CD4-positive, alpha-beta memory T cell (primary cell): ENCODE measurements at regions not wholly inside any gene's neighbourhood (a gene's known extent, or its start where the extent isn't known, plus 50 kb on each side); places are given as distances from the start of the nearest gene placed in this dataset.

ENCODE experiments used
- CTCF ChIA-PET: fragments of 350-600 bp; sonication (Branson Sonifier 250); formaldehyde crosslinking; loops from one replicate; lab custom pipeline; 2021; ENCODE audit warnings: inconsistent platforms; ENCODE audit not compliant: partially characterized antibody; lab: Charles Lee
- POLR2A ChIA-PET: fragments of 350-600 bp; sonication (Branson Sonifier 250); formaldehyde crosslinking; loops from one replicate; lab custom pipeline; 2021; ENCODE audit not compliant: partially characterized antibody; lab: Charles Lee
- DNase-seq, 5 donors: peaks; one replicate each; pipeline versions ENCODE4 v3.0.0 to v3.0.0-alpha.2; 2020 to 2022; ENCODE audit warnings: mixed read lengths in 1 of 5
- H3K27ac ChIP-seq: one replicate; pipeline ENCODE4 v1.7.0; 2013; ENCODE audit warnings: low read depth, low read length
- H3K27me3 ChIP-seq: 2 replicates; pipeline ENCODE4 v1.7.0; 2013; ENCODE audit warnings: mild to moderate bottlenecking, low read length, moderate library complexity; ENCODE audit not compliant: insufficient read depth
- H3K36me3 ChIP-seq: 2 replicates; pipeline ENCODE4 v1.7.0; 2013; ENCODE audit warnings: mild to moderate bottlenecking, low read length, moderate library complexity; ENCODE audit not compliant: insufficient read depth
- H3K4me1 ChIP-seq: 2 replicates; pipeline ENCODE4 v1.7.0; 2013; ENCODE audit warnings: mild to moderate bottlenecking, low read length, moderate library complexity; ENCODE audit not compliant: insufficient read depth
- H3K4me3 ChIP-seq, 2 donors: one replicate each; pipeline ENCODE4 v1.7.0; 2013; ENCODE audit warnings: low read length in 2 of 2, mild to moderate bottlenecking in 1 of 2
- H3K9me3 ChIP-seq, 2 donors: one replicate each; pipeline ENCODE4 v1.7.0; 2013; ENCODE audit warnings: low read length in 2 of 2, control low read depth in 1 of 2; ENCODE audit not compliant: control insufficient read depth in 1 of 2
- H3K27ac Mint-ChIP-seq, 7 donors: one replicate each; pipeline ENCODE4 v1.8.0; 2020 to 2021; ENCODE audit warnings: mixed read lengths in 7 of 7, mild to moderate bottlenecking in 6 of 7, inconsistent platforms in 3 of 7, moderate library complexity in 3 of 7
- H3K27me3 Mint-ChIP-seq, 2 donors: one replicate each; pipeline ENCODE4 v1.8.0; 2020 to 2021; ENCODE audit warnings: mixed read lengths in 2 of 2
- H3K36me3 Mint-ChIP-seq, 2 donors: one replicate each; pipeline ENCODE4 v1.8.0; 2020 to 2021; ENCODE audit warnings: mixed read lengths in 2 of 2, inconsistent platforms in 1 of 2, mild to moderate bottlenecking in 1 of 2
- H3K4me1 Mint-ChIP-seq, 4 donors: one replicate each; pipeline ENCODE4 v1.8.0; 2020 to 2021; ENCODE audit warnings: mixed read lengths in 4 of 4, mild to moderate bottlenecking in 1 of 4
- H3K4me3 Mint-ChIP-seq, 8 donors: one replicate each; pipeline ENCODE4 v1.8.0; 2020 to 2021; ENCODE audit warnings: mixed read lengths in 8 of 8, mild to moderate bottlenecking in 7 of 8, moderate library complexity in 6 of 8, inconsistent platforms in 3 of 8
- H3K9me3 Mint-ChIP-seq, 8 donors: one replicate each; pipeline ENCODE4 v1.8.0; 2020 to 2021; ENCODE audit warnings: mixed read lengths in 8 of 8, mild to moderate bottlenecking in 5 of 8, inconsistent platforms in 3 of 8, moderate library complexity in 1 of 8
- intact Hi-C: fragments of 100-400 bp; cut with micrococcal nuclease; formaldehyde crosslinking; loops from one replicate; pipeline ENCODE4 v1.15.1; 2023

- H3K27ac ChIP-seq = no peak overlapping the region
- H3K27me3 ChIP-seq = no peaks in the 10 kb centered on the region
- Mint-ChIP-seq H3K9me3 (peaks cover 0 to 13% (median 4%) of the 10 kb centered on the region in 8 donors), H3K27ac (no peak overlapping the region), H3K4me3 (no peak overlapping the region), H3K4me1 (no peaks in the 10 kb centered on the region), H3K36me3 (no peaks in the 10 kb centered on the region), H3K27me3 (no peaks in the 10 kb centered on the region)
- ChIA-PET CTCF (no interaction called here), POLR2A (no interaction called here)
- intact Hi-C loops = no loop called here
- no peaks in the 10 kb centered on the region for H3K4me1 ChIP-seq
- no peaks in the 10 kb centered on the region for H3K36me3 ChIP-seq
- DNase-seq = no peak
- H3K4me3 ChIP-seq = no peak overlapping the region
- H3K9me3 ChIP-seq = no peaks in the 10 kb centered on the region
These were observed 177.3 kb upstream of the NT5E start for GRCh38 chr6:85272592-85272991.

GRCh38 chr6:85262621-85263020 lies 187.3 kb upstream of the NT5E start:
- intact Hi-C loops = no loop called here

GRCh38 chr6:85261271-85261670 lies 188.6 kb upstream of the NT5E start:
- Histone ChIP-seq H3K27me3 (no peaks in the 10 kb centered on the region), H3K27ac (no peak overlapping the region), H3K36me3 (no peaks in the 10 kb centered on the region), H3K9me3 (no peaks in the 10 kb centered on the region), H3K4me3 (no peak overlapping the region), H3K4me1 (no peaks in the 10 kb centered on the region)
- ChIA-PET POLR2A (no interaction called here), CTCF (no interaction called here)
- H3K4me1 Mint-ChIP-seq = no peaks in the 10 kb centered on the region
- no peak overlapping the region for H3K4me3 Mint-ChIP-seq
- H3K9me3 Mint-ChIP-seq = peaks cover 0 to 6% (median 0%) of the 10 kb centered on the region in 8 donors
- no peaks in the 10 kb centered on the region for H3K27me3 Mint-ChIP-seq
- no peak for DNase-seq
- no peak overlapping the region for H3K27ac Mint-ChIP-seq
- intact Hi-C loops = no loop called here
- no peaks in the 10 kb centered on the region for H3K36me3 Mint-ChIP-seq

More at GRCh38 chr6:85262621-85263020, 187.3 kb upstream of the NT5E start:
- DNase-seq = no peak
- no peaks in the 10 kb centered on the region for H3K27me3 ChIP-seq
- POLR2A ChIA-PET = no interaction called here
- H3K27ac Mint-ChIP-seq = no peak overlapping the region
- CTCF ChIA-PET = no interaction called here
- H3K4me3 ChIP-seq = no peak overlapping the region
- no peaks in the 10 kb centered on the region for H3K36me3 Mint-ChIP-seq
- peaks cover 0 to 7% (median 0%) of the 10 kb centered on the region in 8 donors for H3K9me3 Mint-ChIP-seq
- H3K36me3 ChIP-seq = no peaks in the 10 kb centered on the region
- no peaks in the 10 kb centered on the region for H3K4me1 ChIP-seq
- no peaks in the 10 kb centered on the region for H3K27me3 Mint-ChIP-seq
- H3K9me3 ChIP-seq = no peaks in the 10 kb centered on the region
- H3K4me1 Mint-ChIP-seq = no peaks in the 10 kb centered on the region
- H3K27ac ChIP-seq = no peak overlapping the region
- no peak overlapping the region for H3K4me3 Mint-ChIP-seq

GRCh38 chr6:85255661-85256060 lies 194.2 kb upstream of the NT5E start:
- ChIA-PET POLR2A (no interaction called here), CTCF (no interaction called here)
- Histone ChIP-seq H3K36me3 (no peaks in the 10 kb centered on the region), H3K4me3 (no peak overlapping the region), H3K27ac (no peak overlapping the region), H3K27me3 (no peaks in the 10 kb centered on the region), H3K4me1 (no peaks in the 10 kb centered on the region), H3K9me3 (peaks cover 0 to 6% of the 10 kb centered on the region in 2 donors)
- H3K27ac Mint-ChIP-seq = no peak overlapping the region
- no peaks in the 10 kb centered on the region for H3K4me1 Mint-ChIP-seq
- no peak overlapping the region for H3K4me3 Mint-ChIP-seq
- H3K27me3 Mint-ChIP-seq = peaks cover 0 to 1% of the 10 kb centered on the region in 2 donors
- no peak for DNase-seq
- H3K36me3 Mint-ChIP-seq = no peaks in the 10 kb centered on the region
- intact Hi-C loops = no loop called here
- peaks cover 0 to 15% (median 7%) of the 10 kb centered on the region in 8 donors for H3K9me3 Mint-ChIP-seq

GRCh38 chr6:85252552-85252951 lies 197.3 kb upstream of the NT5E start:
- Histone ChIP-seq H3K27me3 (no peaks in the 10 kb centered on the region), H3K36me3 (no peaks in the 10 kb centered on the region), H3K9me3 (peaks cover 0 to 6% of the 10 kb centered on the region in 2 donors), H3K27ac (no peak overlapping the region), H3K4me3 (no peak overlapping the region), H3K4me1 (no peaks in the 10 kb centered on the region)
- H3K27me3 Mint-ChIP-seq = peaks cover 0 to 1% of the 10 kb centered on the region in 2 donors
- H3K4me1 Mint-ChIP-seq = no peaks in the 10 kb centered on the region
- no peak overlapping the region for H3K4me3 Mint-ChIP-seq
- DNase-seq = no peak
- ChIA-PET CTCF (no interaction called here), POLR2A (no interaction called here)
- intact Hi-C loops = no loop called here
- no peaks in the 10 kb centered on the region for H3K36me3 Mint-ChIP-seq
- H3K9me3 Mint-ChIP-seq = peaks cover 0 to 15% (median 11%) of the 10 kb centered on the region in 8 donors
- H3K27ac Mint-ChIP-seq = no peak overlapping the region

GRCh38 chr6:85252085-85252484 lies 197.8 kb upstream of the NT5E start:
- H3K36me3 Mint-ChIP-seq = no peaks in the 10 kb centered on the region
- H3K4me1 ChIP-seq = no peaks in the 10 kb centered on the region
- no peak for DNase-seq
- intact Hi-C loops = no loop called here
- H3K9me3 Mint-ChIP-seq = peaks cover 0 to 15% (median 11%) of the 10 kb centered on the region in 8 donors
- H3K4me1 Mint-ChIP-seq = no peaks in the 10 kb centered on the region
- no peak overlapping the region for H3K4me3 Mint-ChIP-seq
- no peak overlapping the region for H3K27ac Mint-ChIP-seq
- POLR2A ChIA-PET = no interaction called here
- no peak overlapping the region for H3K4me3 ChIP-seq
- no peaks in the 10 kb centered on the region for H3K36me3 ChIP-seq
- peaks cover 0 to 6% of the 10 kb centered on the region in 2 donors for H3K9me3 ChIP-seq
- H3K27me3 Mint-ChIP-seq = peaks cover 0 to 1% of the 10 kb centered on the region in 2 donors
- CTCF ChIA-PET = no interaction called here
- no peak overlapping the region for H3K27ac ChIP-seq
- no peaks in the 10 kb centered on the region for H3K27me3 ChIP-seq

GRCh38 chr6:85251300-85251699 lies 198.6 kb upstream of the NT5E start:
- Histone ChIP-seq H3K36me3 (no peaks in the 10 kb centered on the region), H3K9me3 (peaks cover 0 to 6% of the 10 kb centered on the region in 2 donors), H3K4me1 (no peaks in the 10 kb centered on the region), H3K27ac (no peak overlapping the region), H3K4me3 (no peak overlapping the region), H3K27me3 (no peaks in the 10 kb centered on the region)
- Mint-ChIP-seq H3K4me1 (no peaks in the 10 kb centered on the region), H3K27ac (no peak overlapping the region), H3K4me3 (no peak overlapping the region), H3K36me3 (no peaks in the 10 kb centered on the region), H3K9me3 (peaks cover 0 to 15% (median 11%) of the 10 kb centered on the region in 8 donors), H3K27me3 (peaks cover 0 to 1% of the 10 kb centered on the region in 2 donors)
- ChIA-PET CTCF (no interaction called here), POLR2A (no interaction called here)
- intact Hi-C loops = no loop called here
- no peak for DNase-seq
